ENCODE measurements at regions not wholly inside any gene's neighbourhood (a gene's known extent, or its start where the extent isn't known, plus 50 kb on each side); places are given as distances from the start of the nearest gene placed in this dataset.
A peak's percentile ranks its signal among the peaks of the same experiment; 100 is the strongest.

DNA sequence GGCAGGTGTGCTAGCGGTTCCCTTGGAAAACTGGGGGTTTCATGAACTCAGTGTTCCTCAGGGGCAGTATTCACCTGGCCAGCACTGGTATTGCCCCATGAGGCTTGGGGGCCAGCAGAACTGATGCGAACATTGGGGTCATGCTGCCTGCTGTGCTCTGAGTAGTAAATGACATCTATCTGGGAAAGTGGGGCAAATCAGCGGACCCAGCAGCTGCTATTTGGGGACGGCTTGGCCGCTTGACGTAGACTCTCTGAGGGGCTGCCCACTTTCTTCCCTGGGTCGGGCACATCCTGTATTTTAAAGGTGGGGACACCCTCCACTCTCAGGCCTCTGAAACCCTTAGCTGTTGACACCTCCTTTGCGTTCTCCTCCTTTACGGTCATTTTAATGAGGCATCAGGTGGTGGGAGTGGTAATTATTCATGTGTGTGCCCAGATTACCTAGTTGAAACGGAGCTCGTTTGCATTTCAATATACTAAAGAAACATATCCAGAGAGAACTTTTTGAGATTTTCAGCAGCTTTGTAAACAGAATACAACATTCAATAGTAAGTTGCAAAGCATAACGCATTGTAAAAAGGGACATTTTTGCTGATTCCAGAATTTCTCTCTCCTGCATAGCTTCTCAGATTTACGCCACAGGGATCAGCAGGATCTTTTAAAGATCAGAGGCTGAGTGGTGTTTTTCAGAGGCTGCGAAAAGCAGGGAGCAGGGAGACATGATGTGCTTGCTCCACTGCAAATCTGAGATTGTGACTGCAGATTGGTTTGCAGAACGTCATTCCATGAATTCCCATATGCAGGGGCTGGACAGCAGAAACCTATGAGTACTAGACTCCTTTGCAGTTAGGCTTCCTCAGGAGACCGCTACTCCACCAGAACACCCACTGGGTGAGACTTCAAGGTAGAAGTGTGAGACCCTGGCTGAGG, 56.8 kb upstream of the ZFR start:
- no peak for DNase-seq

DNA sequence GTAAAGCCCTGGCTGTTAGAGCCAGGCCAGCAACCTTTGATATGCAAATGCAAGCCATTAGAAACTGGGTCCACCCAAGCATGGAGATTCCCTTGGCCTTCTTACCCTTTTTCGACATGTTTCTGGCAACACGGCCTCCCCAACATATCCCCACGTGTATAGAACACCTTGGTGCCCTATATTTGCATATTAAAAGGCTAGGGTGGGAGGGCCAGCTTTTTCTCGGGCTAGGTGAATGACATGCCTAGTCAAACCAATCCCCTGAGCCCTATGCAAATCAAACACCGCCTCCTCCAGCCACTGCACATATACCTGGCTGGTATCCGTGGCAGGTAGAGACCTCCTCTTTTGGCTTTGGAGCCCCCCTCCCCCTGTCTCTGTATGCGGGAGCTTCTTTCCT, 55.6 kb upstream of the ZFR start:
- no peak for DNase-seq

DNA sequence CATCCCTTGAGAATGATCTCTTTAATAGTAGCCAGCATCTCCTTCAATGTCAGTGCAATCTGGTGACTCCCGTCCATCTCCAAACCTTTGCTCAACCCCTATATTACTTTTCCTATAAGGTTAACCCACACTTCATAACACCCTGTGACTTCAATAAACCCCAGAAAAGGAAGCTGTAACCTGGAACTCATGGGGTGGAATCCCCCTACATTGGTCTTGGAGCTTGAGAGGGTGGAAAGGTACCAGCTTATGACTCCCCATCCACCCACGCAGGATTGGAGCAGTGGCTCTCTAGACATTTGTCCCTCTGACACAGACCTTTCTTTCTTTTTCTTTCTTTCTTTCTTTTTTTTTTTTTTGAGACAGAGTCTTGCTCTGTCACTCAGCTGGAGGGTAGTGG, 54.7 kb upstream of the ZFR start:
- DNase-seq = peak; percentile 8

DNA sequence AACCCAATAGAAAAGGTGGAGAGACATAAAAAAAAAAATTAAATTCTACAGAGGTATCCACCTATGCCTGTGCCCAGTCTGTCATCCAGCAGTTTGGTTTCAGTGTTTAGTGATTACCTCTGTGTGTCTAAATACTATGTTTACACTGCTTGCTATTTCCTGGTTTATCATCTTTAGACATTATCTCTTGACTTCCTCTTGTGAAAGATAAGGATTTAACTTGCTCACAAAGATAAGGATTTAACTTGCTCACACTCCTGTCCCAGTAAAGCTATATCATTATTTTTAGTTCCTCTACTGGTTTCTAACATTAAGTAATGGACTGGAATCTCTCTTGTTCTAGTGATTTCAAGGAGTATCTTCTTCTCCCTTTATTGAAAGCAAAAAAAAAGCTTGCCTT, 53.9 kb upstream of the ZFR start:
- DNase-seq = no peak

DNA sequence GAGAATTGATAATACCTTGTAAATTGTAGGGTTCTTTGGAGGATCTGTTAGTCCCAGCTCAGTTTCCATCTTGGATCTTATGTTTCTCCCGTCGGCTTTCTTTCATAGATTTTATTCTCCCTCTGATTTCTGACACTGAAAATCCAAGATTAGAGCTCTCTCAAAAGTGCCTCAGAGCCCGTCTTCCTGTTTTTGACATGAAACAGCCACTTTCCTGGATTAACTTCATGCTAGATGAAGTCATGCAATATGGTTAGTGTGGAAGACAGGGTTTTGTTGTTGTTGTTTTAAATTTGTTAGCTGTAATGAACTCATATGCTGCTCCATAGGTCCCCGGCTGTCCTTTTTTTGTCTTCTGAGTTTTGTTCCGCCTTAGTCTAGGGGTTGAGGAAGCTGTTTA, 51.6 kb upstream of the ZFR start:
- DNase-seq = no peak

DNA sequence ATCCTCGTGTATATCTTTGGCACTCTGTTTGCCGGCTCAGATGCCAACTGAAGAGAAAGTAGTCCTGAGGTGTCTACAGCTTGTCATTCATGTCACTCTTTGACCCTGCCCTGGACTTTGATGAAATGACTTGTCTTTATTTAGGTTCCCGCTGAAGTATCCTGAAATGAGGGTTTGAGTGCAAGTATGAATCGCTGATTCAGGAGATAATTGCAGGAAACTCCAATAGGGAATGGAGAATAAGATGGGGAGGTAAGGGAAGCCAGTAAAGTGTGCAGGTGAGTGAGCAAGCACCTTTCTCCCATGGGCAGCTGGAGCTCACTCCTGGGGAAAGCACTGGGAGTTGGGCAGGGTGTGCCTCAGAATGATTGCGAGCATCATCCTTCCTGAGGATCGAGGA, 50.3 kb upstream of the ZFR start:
- DNase-seq = no peak

Data from stimulated activated CD4-positive, alpha-beta T cell treated with anti-CD3 and anti-CD28 coated beads, Interleukin-4, amount 100 ng/mL, for 24 hours (primary cell).